GM13976 (cell line): ENCODE measurements at regions not wholly inside any gene's neighbourhood (a gene's known extent, or its start where the extent isn't known, plus 50 kb on each side); places are given as distances from the start of the nearest gene placed in this dataset.

ENCODE experiments used
- DNase-seq: peaks from one replicate; pipeline ENCODE4 v3.0.0; 2012; ENCODE audit warnings: low spot score
- in situ Hi-C: fragments of 300-500 bp; cut with MboI; formaldehyde crosslinking; loops from one replicate; pipeline ENCODE4 v1.12.0; 2022; ENCODE audit warnings: low sequenced_read_pairs, mixed read lengths, inconsistent platforms; ENCODE audit not compliant: unreplicated experiment
- TF ChIP-seq, protein P1 (sequence below): IDR thresholded peaks from 2 replicates; pipeline ENCODE4 v1.5.1; 2012; ENCODE audit warnings: borderline replicate concordance, mild to moderate bottlenecking; ENCODE audit not compliant: insufficient read depth; ENCODE audit errors: extremely low read depth, missing control alignments, control extremely low read depth

DNA sequence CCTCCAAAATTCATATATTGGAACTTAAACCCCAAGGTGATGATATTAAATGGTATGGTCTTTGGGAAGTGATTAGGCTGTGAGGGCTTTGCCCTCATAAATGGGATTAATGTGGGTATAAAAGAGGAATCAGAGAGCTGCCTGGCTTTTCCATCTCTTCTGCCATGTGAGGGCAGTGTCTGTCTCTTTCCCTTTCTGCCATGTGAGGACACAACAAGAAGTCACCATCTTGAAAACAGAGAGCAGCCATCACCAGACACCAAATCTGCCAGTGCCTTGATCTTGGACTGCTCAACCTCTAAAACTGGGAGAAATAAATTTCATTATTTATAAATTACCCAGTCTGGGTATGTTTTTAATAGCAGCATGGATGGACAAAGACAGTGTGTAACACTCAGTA, 263.0 kb downstream of the PAX1 start:
- TF ChIP-seq, protein P1, sequence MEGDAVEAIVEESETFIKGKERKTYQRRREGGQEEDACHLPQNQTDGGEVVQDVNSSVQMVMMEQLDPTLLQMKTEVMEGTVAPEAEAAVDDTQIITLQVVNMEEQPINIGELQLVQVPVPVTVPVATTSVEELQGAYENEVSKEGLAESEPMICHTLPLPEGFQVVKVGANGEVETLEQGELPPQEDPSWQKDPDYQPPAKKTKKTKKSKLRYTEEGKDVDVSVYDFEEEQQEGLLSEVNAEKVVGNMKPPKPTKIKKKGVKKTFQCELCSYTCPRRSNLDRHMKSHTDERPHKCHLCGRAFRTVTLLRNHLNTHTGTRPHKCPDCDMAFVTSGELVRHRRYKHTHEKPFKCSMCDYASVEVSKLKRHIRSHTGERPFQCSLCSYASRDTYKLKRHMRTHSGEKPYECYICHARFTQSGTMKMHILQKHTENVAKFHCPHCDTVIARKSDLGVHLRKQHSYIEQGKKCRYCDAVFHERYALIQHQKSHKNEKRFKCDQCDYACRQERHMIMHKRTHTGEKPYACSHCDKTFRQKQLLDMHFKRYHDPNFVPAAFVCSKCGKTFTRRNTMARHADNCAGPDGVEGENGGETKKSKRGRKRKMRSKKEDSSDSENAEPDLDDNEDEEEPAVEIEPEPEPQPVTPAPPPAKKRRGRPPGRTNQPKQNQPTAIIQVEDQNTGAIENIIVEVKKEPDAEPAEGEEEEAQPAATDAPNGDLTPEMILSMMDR: no peak
- in situ Hi-C loops: no loop called here

DNA sequence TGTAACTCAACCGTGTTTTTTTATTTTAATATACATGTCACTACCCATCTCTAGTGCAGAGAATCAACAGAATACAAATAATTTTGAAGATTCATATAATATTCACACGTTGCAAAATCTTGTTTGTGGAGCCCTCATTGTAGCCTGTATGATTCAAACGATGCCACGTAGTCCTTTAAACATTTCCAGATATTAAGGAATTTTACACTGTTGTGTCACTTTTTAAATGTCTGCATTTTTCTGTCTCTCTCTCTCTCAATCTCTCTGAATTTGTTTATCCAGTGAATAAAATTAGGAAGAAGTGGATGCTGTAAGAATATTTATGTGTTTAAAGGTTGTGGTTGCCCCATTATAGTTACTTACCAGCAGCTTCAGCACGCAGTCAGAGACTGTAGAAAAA, 262.0 kb downstream of the PAX1 start:
- DNase-seq: no peak
- TF ChIP-seq, protein P1: no peak
- in situ Hi-C loops: no loop called here

More for the DNA sequence above, 263.0 kb downstream of the PAX1 start:
- no peak for DNase-seq

DNA sequence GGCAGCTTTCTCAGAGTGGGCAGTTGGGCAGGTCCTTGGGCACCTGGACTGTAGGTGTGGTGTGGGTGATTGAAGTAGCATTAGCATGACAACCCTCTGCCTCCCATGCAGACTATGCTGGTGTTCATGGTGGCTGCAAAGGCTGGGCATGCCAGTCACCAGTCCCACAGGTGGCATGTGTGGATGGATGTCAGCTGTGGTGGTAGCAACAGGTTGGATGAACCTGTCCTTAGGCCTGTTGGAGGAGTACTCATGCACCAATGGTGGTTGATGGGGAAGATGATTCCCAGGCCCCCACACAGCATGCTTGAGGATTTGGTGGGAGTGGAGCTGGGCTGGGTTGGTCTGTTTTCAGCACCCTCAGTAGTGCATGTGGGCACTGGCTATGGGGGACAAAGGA, 251.1 kb downstream of the PAX1 start:
- no peak for DNase-seq
- in situ Hi-C loops: no loop called here
- TF ChIP-seq, protein P1: no peak

DNA sequence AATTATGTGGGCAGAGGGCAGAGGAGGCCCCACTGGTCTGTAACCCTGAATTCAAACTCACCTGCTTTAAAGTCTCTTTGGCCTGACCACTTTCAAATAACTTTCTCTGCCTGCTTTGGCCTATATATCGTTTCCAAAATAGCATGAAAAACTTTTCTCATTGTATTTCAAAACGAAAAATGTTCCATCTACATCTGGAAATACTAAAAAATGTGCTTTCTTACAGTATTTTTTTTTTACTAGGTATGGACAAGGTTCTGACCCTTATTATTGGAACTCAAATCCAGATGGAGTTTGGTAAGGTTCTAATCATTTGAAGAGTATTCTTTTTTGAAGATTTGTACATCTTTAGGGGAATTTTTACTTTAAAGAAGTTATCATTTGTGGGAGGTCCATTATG, 241.9 kb downstream of the PAX1 start:
- in situ Hi-C loops: no loop called here

DNA sequence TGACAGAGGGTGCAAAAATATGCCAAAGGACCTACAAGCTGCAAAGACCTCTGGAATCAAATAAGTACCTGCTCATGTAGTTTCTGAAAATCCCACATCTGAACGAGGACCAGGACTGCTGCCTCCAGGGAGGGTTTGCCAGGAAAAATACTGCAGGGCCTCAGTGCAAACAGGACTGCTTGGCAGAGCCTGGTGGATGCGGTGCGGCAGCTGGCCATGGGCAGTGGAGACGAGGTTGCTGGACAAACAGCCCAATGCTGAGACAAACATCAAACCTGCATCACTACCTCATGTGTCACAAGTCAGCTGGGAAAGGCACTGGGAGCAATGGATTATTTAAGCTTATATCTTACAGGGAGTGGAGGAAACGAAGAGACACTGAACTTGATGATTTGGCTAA, 238.8 kb downstream of the PAX1 start:
- in situ Hi-C loops: no loop called here
- DNase-seq: no peak
- TF ChIP-seq, protein P1: no peak

More for the DNA sequence above, 241.9 kb downstream of the PAX1 start:
- TF ChIP-seq, protein P1: no peak
- no peak for DNase-seq

DNA sequence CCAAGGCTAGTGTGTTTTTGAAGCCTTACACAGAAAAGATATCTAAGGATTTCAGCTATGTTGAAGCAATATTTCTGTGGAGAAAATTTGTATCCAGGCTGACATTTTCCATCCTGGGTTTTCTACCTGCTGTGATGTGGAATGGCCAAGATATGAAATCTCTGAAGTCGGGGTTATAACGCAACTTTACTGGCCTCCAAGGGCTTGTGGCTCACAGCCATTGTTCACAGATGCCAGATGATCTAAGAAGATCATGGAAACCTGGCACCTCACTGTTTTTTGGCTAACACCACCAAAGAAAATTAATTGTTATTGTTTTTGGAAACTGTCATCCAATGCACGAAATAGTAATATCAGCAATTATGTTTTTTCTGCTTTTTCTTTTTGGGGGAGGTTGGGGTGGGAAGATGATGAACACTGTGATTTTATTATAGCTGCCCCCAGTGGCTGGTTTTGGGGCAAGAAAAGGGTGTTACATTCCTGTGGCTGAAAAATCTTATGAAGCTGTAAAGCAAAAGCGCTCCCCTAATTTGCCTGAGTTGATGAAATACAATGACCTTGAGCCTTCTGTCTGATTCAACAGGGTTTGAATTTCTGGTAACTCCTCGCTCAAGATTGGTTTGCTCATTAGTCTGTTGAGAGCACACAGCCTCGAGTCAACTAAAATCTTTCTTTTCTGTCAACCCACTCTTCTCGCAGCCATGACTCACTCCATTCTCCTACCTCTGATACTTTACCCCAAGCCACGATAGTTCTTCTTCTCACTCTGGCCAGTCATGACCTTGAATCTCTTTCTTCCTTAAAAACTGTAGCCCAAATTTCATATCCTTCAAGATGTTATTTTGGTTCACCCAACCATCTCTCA, 236.7 kb downstream of the PAX1 start:
- no peak for DNase-seq
- TF ChIP-seq, protein P1: no peak
- in situ Hi-C loops: no loop called here
